A673 (cell line): ENCODE measurements at regions not wholly inside any gene's neighbourhood (a gene's known extent, or its start where the extent isn't known, plus 50 kb on each side); places are given as distances from the start of the nearest gene placed in this dataset.

Experiments
- EZH2 ChIP-seq: fragments of 200-600 bp; sonication (generic); IDR thresholded peaks from 2 replicates; pipeline ENCODE4 v1.6.1; 2017; ENCODE audit warnings: borderline replicate concordance, low read depth, mild to moderate bottlenecking, mixed read lengths, antibody characterized with exemption, low read length; ENCODE audit not compliant: poor library complexity, severe bottlenecking
- TF ChIP-seq, protein P1 (sequence below): fragments of 300-800, 200-600 bp; sonication (generic); conservative IDR thresholded peaks from 2 replicates; pipeline ENCODE4 v1.5.1; 2017; ENCODE audit warnings: low read depth, mild to moderate bottlenecking, antibody characterized with exemption, low read length, moderate library complexity, mixed read lengths

DNA sequence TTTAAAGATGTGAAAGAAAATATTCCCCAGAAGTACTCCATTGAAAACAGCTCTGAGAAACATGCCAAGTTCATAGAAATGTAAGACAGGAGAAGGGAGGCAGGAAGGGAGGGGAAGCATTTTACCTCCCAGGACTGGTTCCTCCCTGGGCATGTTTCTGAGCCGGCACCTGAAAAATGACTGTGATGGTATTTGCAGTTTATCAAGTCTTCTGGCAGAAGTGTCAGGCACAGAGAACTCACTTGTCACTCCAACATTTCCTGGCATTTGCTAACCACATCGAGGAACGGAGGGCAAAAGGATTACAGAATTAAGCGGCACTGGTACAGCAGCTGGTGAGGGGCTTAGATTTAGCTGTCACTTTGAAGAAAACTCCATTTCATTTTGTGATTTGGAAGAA, 1054.0 kb downstream of the TUSC7 start:
- TF ChIP-seq, protein P1, sequence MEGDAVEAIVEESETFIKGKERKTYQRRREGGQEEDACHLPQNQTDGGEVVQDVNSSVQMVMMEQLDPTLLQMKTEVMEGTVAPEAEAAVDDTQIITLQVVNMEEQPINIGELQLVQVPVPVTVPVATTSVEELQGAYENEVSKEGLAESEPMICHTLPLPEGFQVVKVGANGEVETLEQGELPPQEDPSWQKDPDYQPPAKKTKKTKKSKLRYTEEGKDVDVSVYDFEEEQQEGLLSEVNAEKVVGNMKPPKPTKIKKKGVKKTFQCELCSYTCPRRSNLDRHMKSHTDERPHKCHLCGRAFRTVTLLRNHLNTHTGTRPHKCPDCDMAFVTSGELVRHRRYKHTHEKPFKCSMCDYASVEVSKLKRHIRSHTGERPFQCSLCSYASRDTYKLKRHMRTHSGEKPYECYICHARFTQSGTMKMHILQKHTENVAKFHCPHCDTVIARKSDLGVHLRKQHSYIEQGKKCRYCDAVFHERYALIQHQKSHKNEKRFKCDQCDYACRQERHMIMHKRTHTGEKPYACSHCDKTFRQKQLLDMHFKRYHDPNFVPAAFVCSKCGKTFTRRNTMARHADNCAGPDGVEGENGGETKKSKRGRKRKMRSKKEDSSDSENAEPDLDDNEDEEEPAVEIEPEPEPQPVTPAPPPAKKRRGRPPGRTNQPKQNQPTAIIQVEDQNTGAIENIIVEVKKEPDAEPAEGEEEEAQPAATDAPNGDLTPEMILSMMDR, result no peak
- TF ChIP-seq EZH2, result no peak
